K562 (cell line): ENCODE measurements at regions not wholly inside any gene's neighbourhood (a gene's known extent, or its start where the extent isn't known, plus 50 kb on each side); places are given as distances from the start of the nearest gene placed in this dataset.

ENCODE experiments used
- KLF16 ChIP-seq: IDR thresholded peaks from 2 replicates; pipeline ENCODE4 v1.6.1; 2016; ENCODE audit warnings: antibody characterized with exemption
- SREBF1 ChIP-seq: fragments of 150-350 bp; IDR thresholded peaks from 2 replicates; pipeline ENCODE4 v1.6.1; 2014; ENCODE audit warnings: antibody characterized with exemption, low read depth, low read length, borderline replicate concordance
- TF ChIP-seq, protein P1 (sequence below), 2 experiments: fragments of 450-650 bp; IDR thresholded peaks; 2 replicates each; pipeline ENCODE4 v1.6.1; 2016; ENCODE audit warnings: mild to moderate bottlenecking in 2 of 2, borderline replicate concordance in 1 of 2, low read depth in 1 of 2, moderate library complexity in 1 of 2

DNA sequence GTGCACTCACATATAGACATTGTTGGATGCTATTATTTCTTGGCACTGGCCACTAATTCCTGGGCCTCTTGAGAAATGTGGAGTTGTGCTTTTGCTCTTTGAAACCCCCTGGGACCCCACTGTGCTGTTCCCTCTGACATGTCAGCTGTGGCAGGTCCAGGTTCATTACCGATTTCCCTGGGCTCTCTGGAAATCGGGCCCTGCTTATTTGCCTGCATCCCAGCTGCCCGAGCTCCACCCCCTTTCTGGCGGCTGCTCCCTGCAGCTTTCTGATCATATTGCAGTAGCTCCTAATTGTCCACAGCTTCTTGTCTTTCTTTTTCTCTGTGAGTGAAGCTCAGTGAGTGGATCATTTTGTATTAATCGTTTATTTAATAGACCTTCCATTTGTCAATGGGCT, 183.7 kb upstream of the FAM78B start (continued):
- TF ChIP-seq, protein P1, sequence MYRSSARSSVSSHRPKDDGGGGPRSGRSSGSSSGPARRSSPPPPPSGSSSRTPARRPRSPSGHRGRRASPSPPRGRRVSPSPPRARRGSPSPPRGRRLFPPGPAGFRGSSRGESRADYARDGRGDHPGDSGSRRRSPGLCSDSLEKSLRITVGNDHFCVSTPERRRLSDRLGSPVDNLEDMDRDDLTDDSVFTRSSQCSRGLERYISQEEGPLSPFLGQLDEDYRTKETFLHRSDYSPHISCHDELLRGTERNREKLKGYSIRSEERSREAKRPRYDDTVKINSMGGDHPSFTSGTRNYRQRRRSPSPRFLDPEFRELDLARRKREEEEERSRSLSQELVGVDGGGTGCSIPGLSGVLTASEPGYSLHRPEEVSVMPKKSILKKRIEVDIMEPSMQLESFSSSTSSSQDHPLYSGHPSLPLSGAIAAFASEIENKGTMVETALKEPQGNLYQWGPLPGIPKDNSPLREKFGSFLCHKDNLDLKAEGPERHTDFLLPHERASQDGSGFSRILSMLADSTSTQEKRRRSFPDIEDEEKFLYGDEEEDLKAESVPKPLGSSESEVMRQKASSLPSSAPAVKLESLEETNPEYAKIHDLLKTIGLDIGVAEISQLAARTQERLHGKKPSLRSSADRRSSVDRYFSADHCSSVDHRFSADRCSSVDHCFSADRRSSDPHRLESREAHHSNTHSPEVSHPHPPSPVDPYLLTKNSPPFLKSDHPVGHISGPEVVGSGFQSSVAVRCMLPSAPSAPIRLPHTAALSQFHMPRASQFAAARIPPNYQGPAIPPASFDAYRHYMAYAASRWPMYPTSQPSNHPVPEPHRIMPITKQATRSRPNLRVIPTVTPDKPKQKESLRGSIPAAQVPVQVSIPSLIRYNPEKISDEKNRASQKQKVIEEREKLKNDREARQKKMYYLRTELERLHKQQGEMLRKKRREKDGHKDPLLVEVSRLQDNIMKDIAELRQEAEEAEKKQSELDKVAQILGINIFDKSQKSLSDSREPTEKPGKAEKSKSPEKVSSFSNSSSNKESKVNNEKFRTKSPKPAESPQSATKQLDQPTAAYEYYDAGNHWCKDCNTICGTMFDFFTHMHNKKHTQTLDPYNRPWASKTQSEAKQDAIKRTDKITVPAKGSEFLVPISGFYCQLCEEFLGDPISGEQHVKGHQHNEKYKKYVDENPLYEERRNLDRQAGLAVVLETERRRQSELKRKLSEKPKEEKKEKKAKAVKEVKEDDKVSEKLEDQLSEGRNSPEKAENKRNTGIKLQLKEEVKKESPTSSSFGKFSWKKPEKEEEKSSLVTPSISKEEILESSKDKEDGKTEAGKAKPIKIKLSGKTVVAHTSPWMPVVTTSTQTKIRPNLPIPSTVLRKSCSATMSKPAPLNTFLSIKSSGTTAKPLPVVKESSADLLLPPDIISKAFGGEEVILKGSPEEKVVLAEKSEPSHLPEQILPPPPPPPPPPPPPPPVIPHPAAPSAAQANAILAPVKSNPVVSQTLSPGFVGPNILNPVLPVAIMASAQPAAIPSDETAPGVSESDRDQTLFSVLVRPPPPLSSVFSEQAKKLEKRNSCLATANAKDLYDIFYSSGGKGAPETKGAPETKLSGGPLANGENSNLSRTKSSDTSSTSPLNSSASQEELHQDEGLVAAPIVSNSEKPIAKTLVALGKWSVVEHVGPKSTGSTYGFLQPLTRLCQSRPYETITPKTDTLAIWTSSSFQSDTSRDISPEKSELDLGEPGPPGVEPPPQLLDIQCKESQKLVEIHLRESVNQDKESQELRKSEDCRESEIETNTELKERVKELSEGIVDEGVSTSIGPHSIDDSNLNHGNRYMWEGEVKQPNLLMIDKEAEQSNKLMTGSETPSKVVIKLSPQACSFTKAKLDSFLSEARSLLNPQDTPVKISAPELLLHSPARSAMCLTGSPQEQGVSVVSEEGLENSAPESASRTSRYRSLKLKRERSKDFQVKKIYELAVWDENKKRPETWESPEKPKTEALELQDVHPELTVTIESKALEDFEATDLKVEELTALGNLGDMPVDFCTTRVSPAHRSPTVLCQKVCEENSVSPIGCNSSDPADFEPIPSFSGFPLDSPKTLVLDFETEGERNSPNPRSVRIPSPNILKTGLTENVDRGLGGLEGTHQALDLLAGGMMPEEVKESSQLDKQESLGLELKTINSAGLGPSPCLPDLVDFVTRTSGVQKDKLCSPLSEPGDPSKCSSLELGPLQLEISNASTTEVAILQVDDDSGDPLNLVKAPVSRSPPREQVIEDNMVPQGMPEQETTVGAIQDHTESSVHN (IDR thresholded peaks at IDR 0.05; ENCODE audit: borderline replicate concordance in 1 of 2, low read depth in 1 of 2), result no peak
- TF ChIP-seq SREBF1, result no peak
- no peak for TF ChIP-seq KLF16
